ENCODE measurements at regions not wholly inside any gene's neighbourhood (a gene's known extent, or its start where the extent isn't known, plus 50 kb on each side); places are given as distances from the start of the nearest gene placed in this dataset.

- TF ChIP-seq POLR2A (IDR thresholded peaks at IDR 0.05; ENCODE audit: low read depth, low read length): no peak
- TF ChIP-seq POLR2AphosphoS5 (IDR thresholded peaks at IDR 0.05; ENCODE audit: low read depth, low read length): no peak
Measured at GRCh38 chr3:187976365-187976900, 177.5 kb upstream of the LPP start.
